PC-3 (cell line): ENCODE measurements at regions not wholly inside any gene's neighbourhood (a gene's known extent, or its start where the extent isn't known, plus 50 kb on each side); places are given as distances from the start of the nearest gene placed in this dataset.

Experiments
- ATAC-seq: fragments of 200-7000 bp; cut with Tn5 transposase; 2 replicates; pipeline ENCODE4 v1.9.1; 2020; ENCODE audit warnings: mild to moderate bottlenecking, moderate library complexity
- BruUV-seq: library from RNA; stranded (reverse); fragments of 400-500 nt; replicated peaks from 2 replicates; lab custom pipeline; 2021; lab: Mats Ljungman, UMichigan
- CTCF ChIA-PET: fragments of 300-600 bp; sonication (Branson Sonifier 250); formaldehyde crosslinking; loops from one replicate; lab custom pipeline; 2022; ENCODE audit warnings: antibody characterized with exemption; lab: Charles Lee
- POLR2A ChIA-PET: fragments of 300-600 bp; sonication (Branson Sonifier 250); formaldehyde crosslinking; loops from one replicate; lab custom pipeline; 2022; ENCODE audit warnings: antibody characterized with exemption; ENCODE audit not compliant: unreplicated experiment; lab: Charles Lee
- DNase-seq: peaks from one replicate; pipeline ENCODE4 v3.0.0-alpha.2; 2015
- H2AFZ ChIP-seq: fragments of 300-600 bp; sonication (generic); 2 replicates; pipeline ENCODE4 v1.6.0; 2016; ENCODE audit warnings: antibody characterized with exemption, low read length
- H3F3A ChIP-seq: fragments of 300-600 bp; sonication (generic); one replicate; pipeline ENCODE4 v1.6.0; 2017; ENCODE audit warnings: antibody characterized with exemption, low read length, control low read depth, mild to moderate bottlenecking; ENCODE audit not compliant: unreplicated experiment
- H3K27ac ChIP-seq: fragments of 300-600 bp; sonication (generic); 2 replicates; pipeline ENCODE4 v1.5.1; 2016; ENCODE audit warnings: mild to moderate bottlenecking, low read length
- H3K27me3 ChIP-seq: fragments of 300-600 bp; sonication (generic); 2 replicates; pipeline ENCODE4 v1.6.1; 2016; ENCODE audit warnings: low read length, mixed read lengths
- H3K36me3 ChIP-seq: fragments of 300-600 bp; sonication (generic); 2 replicates; pipeline ENCODE4 v1.6.1; 2016; ENCODE audit warnings: low read depth, mixed run types, low read length, mixed read lengths
- H3K4me1 ChIP-seq: fragments of 300-600 bp; sonication (generic); 2 replicates; pipeline ENCODE4 v1.5.1; 2016; ENCODE audit warnings: low read length; ENCODE audit not compliant: insufficient read depth
- H3K4me2 ChIP-seq: fragments of 300-600 bp; sonication (generic); 2 replicates; pipeline ENCODE4 v1.6.0; 2016; ENCODE audit warnings: low read length
- H3K4me3 ChIP-seq: fragments of 300-600 bp; sonication (generic); 2 replicates; pipeline ENCODE4 v1.5.1; 2016; ENCODE audit warnings: mild to moderate bottlenecking, low read length, mixed read lengths
- H3K79me2 ChIP-seq: fragments of 300-600 bp; sonication (generic); 2 replicates; pipeline ENCODE4 v1.6.1; 2017; ENCODE audit warnings: low read length, mixed read lengths
- H3K9ac ChIP-seq: fragments of 300-600 bp; sonication (generic); 2 replicates; pipeline ENCODE4 v1.6.0; 2016; ENCODE audit warnings: mild to moderate bottlenecking, low read length
- H3K9me2 ChIP-seq: fragments of 300-600 bp; sonication (generic); replicated peaks from 2 replicates; pipeline ENCODE4 v1.6.1; 2016; ENCODE audit warnings: mixed run types, low read length, mixed read lengths
- H3K9me3 ChIP-seq: fragments of 300-600 bp; sonication (generic); 2 replicates; pipeline ENCODE4 v1.6.1; 2016; ENCODE audit warnings: low read length, mixed read lengths
- H4K20me1 ChIP-seq: fragments of 300-600 bp; sonication (generic); 2 replicates; pipeline ENCODE4 v1.6.1; 2016; ENCODE audit warnings: low read length, mixed read lengths
- CTCF ChIP-seq: fragments of 300-600 bp; sonication (generic); conservative IDR thresholded peaks from 2 replicates; pipeline ENCODE4 v1.5.1; 2017; ENCODE audit warnings: antibody characterized with exemption, low read depth, mild to moderate bottlenecking, low read length
- EZH2 ChIP-seq: fragments of 300-600 bp; sonication (generic); IDR thresholded peaks from one replicate; pipeline ENCODE4 v1.6.1; 2017; ENCODE audit warnings: antibody characterized with exemption, mild to moderate bottlenecking, low read length; ENCODE audit not compliant: unreplicated experiment
- EZH2phosphoT487 ChIP-seq: fragments of 300-600 bp; sonication (generic); IDR thresholded peaks from 2 replicates; pipeline ENCODE4 v1.6.1; 2018; ENCODE audit warnings: mild to moderate bottlenecking, antibody characterized with exemption, low read length, borderline replicate concordance
- intact Hi-C: fragments of 100-400 bp; cut with micrococcal nuclease; formaldehyde crosslinking; loops from 2 replicates; pipeline ENCODE4 v1.9.0; 2023

GRCh38 chr7:96822824-96823223 is 113.2 kb upstream of the SEM1 start:
- no TSS peak for BruUV-seq
- Histone ChIP-seq H3K27ac (no peak overlapping the region), H3K4me1 (peaks cover 10% of the 10 kb centered on the region; the same call in 1 of the 2 replicates), H2AFZ (no peak overlapping the region), H3K4me2 (peak overlapping the region; percentile 17), H3K79me2 (no peaks in the 10 kb centered on the region), H3K27me3 (no peaks in the 10 kb centered on the region), H3F3A (no peaks in the 10 kb centered on the region), H3K36me3 (no peaks in the 10 kb centered on the region), H3K4me3 (no peak overlapping the region), H3K9me2 (no peaks in the 10 kb centered on the region), H3K9ac (no peak overlapping the region), H3K9me3 (no peaks in the 10 kb centered on the region), H4K20me1 (no peaks in the 10 kb centered on the region)
- ChIA-PET CTCF (no interaction called here), POLR2A (no interaction called here)
- DNase-seq, result no peak
- no peak for ATAC-seq
- TF ChIP-seq EZH2 (no peak), EZH2phosphoT487 (no peak), CTCF (no peak)
- intact Hi-C loops, result no loop called here

DNA sequence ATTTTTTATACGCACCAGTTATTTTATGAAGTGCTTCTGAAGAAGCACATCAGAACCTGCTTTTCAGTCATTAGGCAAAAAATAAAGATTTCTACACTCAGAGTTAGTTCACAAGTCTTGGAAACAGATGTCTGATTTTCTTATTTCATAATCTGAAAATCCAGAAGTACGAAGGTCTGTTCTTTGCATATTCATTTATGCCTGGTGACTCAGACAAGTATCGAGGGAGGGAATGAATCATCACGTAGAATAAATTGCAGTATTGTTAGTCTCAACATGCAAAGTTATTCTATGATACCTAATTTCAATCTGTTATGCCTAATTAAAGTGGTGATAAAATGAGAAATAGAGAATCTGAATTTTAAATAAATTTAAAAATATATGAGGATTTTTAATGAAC is 113.6 kb upstream of the SEM1 start:
- TF ChIP-seq EZH2 (no peak), CTCF (no peak), EZH2phosphoT487 (no peak)
- DNase-seq (peak; percentile 62), ATAC-seq (peak; percentile 71)
- Histone ChIP-seq H2AFZ (no peak overlapping the region), H3K9me2 (no peaks in the 10 kb centered on the region), H3K9me3 (no peaks in the 10 kb centered on the region), H3K27ac (no peak overlapping the region), H3F3A (no peaks in the 10 kb centered on the region), H3K4me1 (peaks cover 10% of the 10 kb centered on the region; the same call in 1 of the 2 replicates), H3K79me2 (no peaks in the 10 kb centered on the region), H3K36me3 (no peaks in the 10 kb centered on the region), H3K27me3 (no peaks in the 10 kb centered on the region), H3K4me2 (peak overlapping the region; percentile 17), H3K4me3 (no peak overlapping the region), H3K9ac (no peak overlapping the region), H4K20me1 (no peaks in the 10 kb centered on the region)
- intact Hi-C loops, result no loop called here
- no TSS peak for BruUV-seq
- POLR2A ChIA-PET, result no interaction called here
- CTCF ChIA-PET, result no interaction called here

GRCh38 chr7:96824686-96825085 is 115.0 kb upstream of the SEM1 start:
- Histone ChIP-seq H3K27ac (no peak overlapping the region), H3K4me3 (no peak overlapping the region), H3K9ac (no peak overlapping the region), H3K36me3 (no peaks in the 10 kb centered on the region), H3K4me2 (no peak overlapping the region), H4K20me1 (no peaks in the 10 kb centered on the region), H2AFZ (no peak overlapping the region), H3K4me1 (peaks cover 10% of the 10 kb centered on the region; the same call in 1 of the 2 replicates), H3K79me2 (no peaks in the 10 kb centered on the region), H3K27me3 (no peaks in the 10 kb centered on the region), H3K9me3 (no peaks in the 10 kb centered on the region), H3K9me2 (no peaks in the 10 kb centered on the region), H3F3A (no peaks in the 10 kb centered on the region)
- TF ChIP-seq EZH2phosphoT487 (no peak), EZH2 (no peak), CTCF (no peak)
- POLR2A ChIA-PET, result no interaction called here
- ATAC-seq (no peak), DNase-seq (no peak)
- CTCF ChIA-PET, result no interaction called here
- intact Hi-C loops, result no loop called here
- BruUV-seq, result no TSS peak
